ENCODE measurements at regions not wholly inside any gene's neighbourhood (a gene's known extent, or its start where the extent isn't known, plus 50 kb on each side); places are given as distances from the start of the nearest gene placed in this dataset.

GRCh38 chr5:54655266-54655665, 137.7 kb downstream of the SNX18 start:
- Histone ChIP-seq H3K79me2 (ENCODE audit: low read length) (no peaks in the 10 kb centered on the region), H3K27me3 (replicated peaks; ENCODE audit: insufficient read depth, low read length) (no peaks in the 10 kb centered on the region), H3K9ac (ENCODE audit: low read length) (no peak overlapping the region), H3K9me2 (replicated peaks; ENCODE audit: insufficient read depth, low read length) (no peaks in the 10 kb centered on the region), H2AFZ (ENCODE audit: low read length) (no peak overlapping the region), H4K20me1 (ENCODE audit: insufficient read depth, low read length) (no peaks in the 10 kb centered on the region), H3K9me3 (replicated peaks; ENCODE audit: insufficient read depth, low read length) (no peaks in the 10 kb centered on the region), H3K4me3 (ENCODE audit: low read length) (no peak overlapping the region), H3K4me1 (ENCODE audit: low read length) (no peaks in the 10 kb centered on the region), H3K4me2 (ENCODE audit: low read depth, low read length) (no peak overlapping the region), H3K36me3 (replicated peaks; ENCODE audit: insufficient read depth, low read length) (no peaks in the 10 kb centered on the region), H3F3A (ENCODE audit: insufficient read depth, low read length) (no peaks in the 10 kb centered on the region), H3K27ac (ENCODE audit: low read length) (no peak overlapping the region)
- no peak for DNase-seq
- no peak for TF ChIP-seq EZH2phosphoT487 (IDR thresholded peaks at IDR 0.05; ENCODE audit: low read length)
- TF ChIP-seq EZH2 (optimal IDR thresholded peaks at IDR 0.05; ENCODE audit: low read depth, low read length): no peak
- TF ChIP-seq, protein P1, sequence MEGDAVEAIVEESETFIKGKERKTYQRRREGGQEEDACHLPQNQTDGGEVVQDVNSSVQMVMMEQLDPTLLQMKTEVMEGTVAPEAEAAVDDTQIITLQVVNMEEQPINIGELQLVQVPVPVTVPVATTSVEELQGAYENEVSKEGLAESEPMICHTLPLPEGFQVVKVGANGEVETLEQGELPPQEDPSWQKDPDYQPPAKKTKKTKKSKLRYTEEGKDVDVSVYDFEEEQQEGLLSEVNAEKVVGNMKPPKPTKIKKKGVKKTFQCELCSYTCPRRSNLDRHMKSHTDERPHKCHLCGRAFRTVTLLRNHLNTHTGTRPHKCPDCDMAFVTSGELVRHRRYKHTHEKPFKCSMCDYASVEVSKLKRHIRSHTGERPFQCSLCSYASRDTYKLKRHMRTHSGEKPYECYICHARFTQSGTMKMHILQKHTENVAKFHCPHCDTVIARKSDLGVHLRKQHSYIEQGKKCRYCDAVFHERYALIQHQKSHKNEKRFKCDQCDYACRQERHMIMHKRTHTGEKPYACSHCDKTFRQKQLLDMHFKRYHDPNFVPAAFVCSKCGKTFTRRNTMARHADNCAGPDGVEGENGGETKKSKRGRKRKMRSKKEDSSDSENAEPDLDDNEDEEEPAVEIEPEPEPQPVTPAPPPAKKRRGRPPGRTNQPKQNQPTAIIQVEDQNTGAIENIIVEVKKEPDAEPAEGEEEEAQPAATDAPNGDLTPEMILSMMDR (IDR thresholded peaks at IDR 0.05; ENCODE audit: low read length): no peak

DNA sequence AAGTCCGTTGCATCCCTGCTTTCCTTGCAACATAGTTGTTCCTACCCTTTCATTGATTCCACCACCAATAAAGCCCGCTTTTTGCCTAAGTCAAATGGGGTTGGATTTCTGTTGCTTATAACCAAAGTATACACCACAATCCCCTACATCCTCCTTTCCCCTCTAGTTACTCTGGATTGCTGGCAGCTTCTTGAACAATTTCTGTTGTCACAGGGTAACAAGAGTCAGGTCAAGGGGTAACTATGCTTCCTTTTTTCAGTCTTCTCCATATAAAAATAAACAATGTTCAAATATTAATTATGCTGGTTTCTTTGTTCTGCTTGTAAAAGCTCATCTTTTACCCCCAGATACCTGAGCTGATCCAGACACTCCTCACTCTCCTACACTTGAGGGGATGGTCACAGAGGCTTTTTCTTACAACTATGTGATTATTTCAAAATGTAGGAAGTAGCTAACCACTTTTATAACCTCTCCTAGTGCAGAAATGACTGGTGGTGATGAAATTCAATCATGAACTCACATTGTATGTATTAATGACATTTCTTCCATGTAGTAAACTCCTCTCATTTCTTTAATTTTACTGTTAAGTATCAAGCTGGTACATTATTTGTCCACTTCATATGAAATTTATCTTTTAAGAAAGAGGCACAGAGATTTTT, 136.5 kb downstream of the SNX18 start:
- H2AFZ ChIP-seq (ENCODE audit: low read length): no peak overlapping the region
- no peak overlapping the region for H3K27ac ChIP-seq (ENCODE audit: low read length)
- no peak overlapping the region for H3K9ac ChIP-seq (ENCODE audit: low read length)
- no peaks in the 10 kb centered on the region for H3K27me3 ChIP-seq (replicated peaks; ENCODE audit: insufficient read depth, low read length)
- TF ChIP-seq, protein P1 (IDR thresholded peaks at IDR 0.05; ENCODE audit: low read length): no peak
- TF ChIP-seq EZH2phosphoT487 (IDR thresholded peaks at IDR 0.05; ENCODE audit: low read length): no peak
- no peak for TF ChIP-seq EZH2 (optimal IDR thresholded peaks at IDR 0.05; ENCODE audit: low read depth, low read length)
- no peak overlapping the region for H3K4me3 ChIP-seq (ENCODE audit: low read length)
- H3K9me2 ChIP-seq (replicated peaks; ENCODE audit: insufficient read depth, low read length): no peaks in the 10 kb centered on the region
- DNase-seq: no peak
- H3K4me1 ChIP-seq (ENCODE audit: low read length): no peaks in the 10 kb centered on the region
- no peaks in the 10 kb centered on the region for H3F3A ChIP-seq (ENCODE audit: insufficient read depth, low read length)
- H3K36me3 ChIP-seq (replicated peaks; ENCODE audit: insufficient read depth, low read length): no peaks in the 10 kb centered on the region
- H3K9me3 ChIP-seq (replicated peaks; ENCODE audit: insufficient read depth, low read length): no peaks in the 10 kb centered on the region
- no peak overlapping the region for H3K4me2 ChIP-seq (ENCODE audit: low read depth, low read length)
- H3K79me2 ChIP-seq (ENCODE audit: low read length): no peaks in the 10 kb centered on the region
- no peaks in the 10 kb centered on the region for H4K20me1 ChIP-seq (ENCODE audit: insufficient read depth, low read length)

- no peaks in the 10 kb centered on the region for H3K36me3 ChIP-seq (replicated peaks; ENCODE audit: insufficient read depth, low read length)
- no peaks in the 10 kb centered on the region for H4K20me1 ChIP-seq (ENCODE audit: insufficient read depth, low read length)
- no peak for TF ChIP-seq EZH2 (optimal IDR thresholded peaks at IDR 0.05; ENCODE audit: low read depth, low read length)
- TF ChIP-seq EZH2phosphoT487 (IDR thresholded peaks at IDR 0.05; ENCODE audit: low read length): no peak
- TF ChIP-seq, protein P1 (IDR thresholded peaks at IDR 0.05; ENCODE audit: low read length): no peak
- no peak overlapping the region for H3K9ac ChIP-seq (ENCODE audit: low read length)
- H3K9me2 ChIP-seq (replicated peaks; ENCODE audit: insufficient read depth, low read length): no peaks in the 10 kb centered on the region
- H3K9me3 ChIP-seq (replicated peaks; ENCODE audit: insufficient read depth, low read length): no peaks in the 10 kb centered on the region
- no peak overlapping the region for H3K4me2 ChIP-seq (ENCODE audit: low read depth, low read length)
- H3K4me1 ChIP-seq (ENCODE audit: low read length): peaks cover 11% of the 10 kb centered on the region
- no peak for DNase-seq
- no peak overlapping the region for H3K4me3 ChIP-seq (ENCODE audit: low read length)
- H3K27me3 ChIP-seq (replicated peaks; ENCODE audit: insufficient read depth, low read length): no peaks in the 10 kb centered on the region
- H2AFZ ChIP-seq (ENCODE audit: low read length): no peak overlapping the region
- H3F3A ChIP-seq (ENCODE audit: insufficient read depth, low read length): peaks cover 12% of the 10 kb centered on the region
- no peaks in the 10 kb centered on the region for H3K79me2 ChIP-seq (ENCODE audit: low read length)
- H3K27ac ChIP-seq (ENCODE audit: low read length): no peak overlapping the region
Measured at GRCh38 chr5:54651482-54652076, 134.0 kb downstream of the SNX18 start.
